ENCODE measurements at regions not wholly inside any gene's neighbourhood (a gene's known extent, or its start where the extent isn't known, plus 50 kb on each side); places are given as distances from the start of the nearest gene placed in this dataset.

DNA sequence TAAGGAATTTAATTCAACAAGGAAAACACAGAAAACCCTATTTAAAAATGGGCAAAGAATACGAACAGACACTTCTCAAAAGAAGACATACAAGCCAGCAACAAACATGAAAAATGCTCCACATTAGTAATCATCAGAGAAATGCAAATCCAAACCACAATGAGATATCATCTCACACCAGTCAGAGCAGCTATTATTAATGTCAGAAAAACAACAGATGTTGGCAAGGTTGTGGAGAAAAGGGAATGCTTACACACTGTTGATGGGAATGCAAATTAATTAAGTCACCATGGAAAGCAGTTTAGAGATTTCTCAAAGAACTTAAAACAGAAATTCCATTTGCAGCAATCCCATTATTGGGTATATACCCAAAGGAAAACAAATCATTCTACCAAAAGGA, 55.2 kb downstream of the GCC1 start:
- ATAC-seq (ENCODE audit: low read depth in 2 of 2) (no peak), DNase-seq (no peak)
- Mint-ChIP-seq H3K27ac (no peak overlapping the region), H3K4me1 (peaks cover 0 to 4% (median 0%) of the 10 kb centered on the region in 3 donors), H3K36me3 (peaks cover 0 to 15% of the 10 kb centered on the region in 2 donors), H3K4me3 (no peak overlapping the region), H3K9me3 (peaks cover 8 to 25% (median 14%) of the 10 kb centered on the region in 7 donors), H3K27me3 (peaks cover 30 to 72% (median 31%) of the 10 kb centered on the region in 3 donors)

GRCh38 chr7:127527561-127527960, 57.8 kb downstream of the GCC1 start:
- H3K27me3 Mint-ChIP-seq: peaks cover 19 to 57% (median 36%) of the 10 kb centered on the region in 3 donors
- peaks cover 0 to 4% (median 0%) of the 10 kb centered on the region in 3 donors for H3K4me1 Mint-ChIP-seq
- peaks cover 10 to 28% (median 15%) of the 10 kb centered on the region in 7 donors for H3K9me3 Mint-ChIP-seq
- H3K27ac Mint-ChIP-seq: no peak overlapping the region
- no peak overlapping the region for H3K4me3 Mint-ChIP-seq
- peaks cover 0 to 15% of the 10 kb centered on the region in 2 donors for H3K36me3 Mint-ChIP-seq
- no peak for DNase-seq
- no peak for ATAC-seq (ENCODE audit: low read depth in 2 of 2)

DNA sequence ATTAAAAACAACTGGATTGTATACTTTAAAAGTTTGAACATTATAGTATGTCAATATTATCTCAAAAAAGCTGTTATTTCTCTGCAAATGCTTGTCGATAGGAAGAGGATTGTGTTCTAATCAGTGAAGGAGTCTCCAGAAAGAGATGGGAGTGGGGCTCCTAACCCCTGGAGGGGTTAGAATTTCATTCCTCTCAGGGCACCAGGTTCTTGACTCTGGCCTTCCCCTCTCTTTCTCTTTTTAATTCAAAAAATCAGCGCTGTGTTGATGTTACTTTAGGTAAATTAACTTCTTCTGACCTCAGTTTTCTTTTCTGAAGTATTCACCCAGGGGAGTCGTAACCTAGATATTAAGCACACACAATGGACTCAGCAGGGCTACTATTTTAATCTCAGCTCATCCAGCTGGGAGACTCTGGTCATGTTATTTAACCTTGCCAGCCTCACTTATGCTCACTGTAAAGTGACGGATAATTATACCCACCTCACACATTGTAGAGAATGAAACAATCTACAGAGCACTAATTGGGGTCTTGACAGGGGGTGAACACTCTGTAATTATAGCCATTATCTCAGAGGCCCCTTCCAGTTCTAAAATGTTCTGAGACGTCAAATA, 59.4 kb downstream of the GCC1 start:
- ATAC-seq (ENCODE audit: low read depth in 2 of 2) (no peak), DNase-seq (no peak)
- Mint-ChIP-seq H3K27me3 (peaks cover 19 to 66% (median 34%) of the 10 kb centered on the region in 3 donors), H3K9me3 (peaks cover 4 to 38% (median 25%) of the 10 kb centered on the region in 7 donors), H3K36me3 (peaks cover 0 to 7% of the 10 kb centered on the region in 2 donors), H3K4me3 (no peak overlapping the region), H3K27ac (no peak overlapping the region), H3K4me1 (no peaks in the 10 kb centered on the region)

DNA sequence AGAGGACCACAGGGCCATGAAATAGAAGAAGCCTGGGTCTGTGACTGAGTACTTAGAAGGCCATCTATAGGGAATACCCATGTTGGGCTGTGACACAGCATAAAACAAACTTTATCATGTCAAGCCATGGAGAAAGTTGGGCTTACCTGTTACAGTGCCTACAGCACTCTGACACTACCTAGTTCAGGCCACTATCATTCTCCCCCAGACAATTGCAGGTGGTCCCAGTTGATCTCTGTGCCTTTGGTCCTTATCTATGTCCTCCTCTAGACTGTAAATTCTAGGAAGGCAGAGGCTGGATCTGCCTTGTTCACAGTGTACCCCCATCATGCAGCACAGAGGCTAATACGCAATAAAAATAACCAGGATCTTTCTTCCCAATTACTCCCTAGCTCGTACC, 69.1 kb downstream of the GCC1 start:
- Mint-ChIP-seq H3K27me3 (peaks cover 29 to 52% (median 32%) of the 10 kb centered on the region in 3 donors), H3K27ac (no peak overlapping the region), H3K4me3 (no peak overlapping the region), H3K4me1 (no peaks in the 10 kb centered on the region), H3K36me3 (no peaks in the 10 kb centered on the region), H3K9me3 (peaks cover 0 to 10% (median 5%) of the 10 kb centered on the region in 7 donors)
- no peak for ATAC-seq (ENCODE audit: low read depth in 2 of 2)
- no peak for DNase-seq

DNA sequence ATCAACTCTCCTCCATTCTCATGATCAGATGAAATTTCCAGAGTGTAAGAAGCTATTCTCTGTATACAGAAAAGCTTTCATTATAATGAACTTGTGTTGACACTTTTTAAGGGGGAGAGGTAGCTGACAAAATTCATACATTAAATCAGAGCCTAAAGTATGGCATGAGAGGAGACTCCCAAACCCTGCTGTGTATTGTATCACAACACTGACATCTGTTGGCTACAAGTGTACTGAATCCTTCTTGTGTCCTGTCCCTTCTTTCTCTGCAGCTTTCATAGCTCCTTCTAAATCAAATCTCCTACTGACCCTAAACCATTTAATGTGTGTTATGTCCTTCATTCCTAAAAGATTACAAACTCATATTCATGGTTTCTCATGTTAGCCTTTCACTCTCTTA, 70.9 kb downstream of the GCC1 start:
- no peaks in the 10 kb centered on the region for H3K4me1 Mint-ChIP-seq
- no peak overlapping the region for H3K4me3 Mint-ChIP-seq
- peaks cover 24 to 61% (median 32%) of the 10 kb centered on the region in 3 donors for H3K27me3 Mint-ChIP-seq
- ATAC-seq (ENCODE audit: low read depth in 2 of 2): peak; percentile 40 to 48
- no peak overlapping the region for H3K27ac Mint-ChIP-seq
- H3K9me3 Mint-ChIP-seq: peaks cover 0 to 2% (median 0%) of the 10 kb centered on the region in 7 donors
- no peak for DNase-seq
- no peaks in the 10 kb centered on the region for H3K36me3 Mint-ChIP-seq

GRCh38 chr7:127513311-127513710, 72.1 kb downstream of the GCC1 start:
- Mint-ChIP-seq H3K4me3 (no peak overlapping the region), H3K27me3 (peaks cover 21 to 60% (median 25%) of the 10 kb centered on the region in 3 donors), H3K36me3 (no peaks in the 10 kb centered on the region), H3K4me1 (no peaks in the 10 kb centered on the region), H3K9me3 (no peaks in the 10 kb centered on the region), H3K27ac (no peak overlapping the region)
- ATAC-seq (ENCODE audit: low read depth in 2 of 2) (no peak), DNase-seq (no peak)

- ATAC-seq (ENCODE audit: low read depth in 2 of 2): no peak
- no peaks in the 10 kb centered on the region for H3K4me1 Mint-ChIP-seq
- DNase-seq: no peak
- no peaks in the 10 kb centered on the region for H3K36me3 Mint-ChIP-seq
- no peak overlapping the region for H3K4me3 Mint-ChIP-seq
- no peaks in the 10 kb centered on the region for H3K9me3 Mint-ChIP-seq
- H3K27me3 Mint-ChIP-seq: peaks cover 24 to 62% (median 25%) of the 10 kb centered on the region in 3 donors
- H3K27ac Mint-ChIP-seq: no peak overlapping the region
Observed at GRCh38 chr7:127512663-127513062, 72.7 kb downstream of the GCC1 start.

DNA sequence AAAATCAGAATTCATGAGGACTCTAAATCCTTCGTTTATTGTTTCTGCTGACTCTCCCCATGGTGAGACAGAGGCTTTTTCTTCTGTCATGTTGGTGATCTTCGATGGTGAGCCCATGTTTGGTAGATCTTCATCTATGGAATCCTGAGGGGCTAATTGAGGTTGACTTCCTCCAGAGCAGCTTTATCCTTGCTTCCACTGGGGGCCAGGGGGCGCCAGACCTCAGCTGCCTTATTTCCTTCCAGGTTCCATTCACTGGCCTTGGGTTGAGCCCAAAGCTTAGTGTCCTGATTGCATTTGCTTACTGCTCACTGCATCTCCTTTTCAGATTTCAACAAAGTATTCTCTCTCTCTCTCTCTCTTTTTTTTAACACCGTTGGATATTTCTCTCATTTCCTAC, 80.7 kb downstream of the GCC1 start:
- H3K4me3 Mint-ChIP-seq: peak overlapping the region in 1 of 8 donors; percentile 17
- ATAC-seq (ENCODE audit: low read depth in 2 of 2) (peak in 1 of 2 donors; percentile 30), DNase-seq (peak; percentile 13)
- H3K27me3 Mint-ChIP-seq: peaks cover 0 to 45% (median 35%) of the 10 kb centered on the region in 3 donors
- H3K4me1 Mint-ChIP-seq: no peaks in the 10 kb centered on the region
- no peaks in the 10 kb centered on the region for H3K9me3 Mint-ChIP-seq
- H3K36me3 Mint-ChIP-seq: no peaks in the 10 kb centered on the region
- H3K27ac Mint-ChIP-seq: no peak overlapping the region

DNA sequence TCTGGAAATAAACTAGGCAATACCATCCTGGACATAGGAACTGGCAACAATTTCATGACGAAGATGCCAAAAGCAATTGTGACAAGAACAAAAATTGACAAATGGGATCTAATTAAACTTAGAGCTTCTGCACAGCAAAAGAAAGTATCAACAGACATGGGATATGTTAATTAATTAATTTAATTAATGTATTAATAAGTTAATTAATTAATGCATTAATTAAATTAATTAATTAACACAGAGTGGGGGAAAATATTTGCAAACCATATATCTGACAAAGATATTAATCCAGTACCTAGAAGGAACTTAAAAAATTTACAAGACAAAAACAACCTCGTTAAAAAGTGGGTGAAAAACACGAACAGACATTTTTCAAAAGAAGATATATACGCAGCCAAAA, 83.6 kb downstream of the GCC1 start:
- Mint-ChIP-seq H3K4me3 (no peak overlapping the region), H3K4me1 (no peaks in the 10 kb centered on the region), H3K36me3 (no peaks in the 10 kb centered on the region), H3K9me3 (no peaks in the 10 kb centered on the region), H3K27ac (no peak overlapping the region), H3K27me3 (peaks cover 6 to 40% (median 34%) of the 10 kb centered on the region in 3 donors)
- no peak for ATAC-seq (ENCODE audit: low read depth in 2 of 2)
- no peak for DNase-seq

DNA sequence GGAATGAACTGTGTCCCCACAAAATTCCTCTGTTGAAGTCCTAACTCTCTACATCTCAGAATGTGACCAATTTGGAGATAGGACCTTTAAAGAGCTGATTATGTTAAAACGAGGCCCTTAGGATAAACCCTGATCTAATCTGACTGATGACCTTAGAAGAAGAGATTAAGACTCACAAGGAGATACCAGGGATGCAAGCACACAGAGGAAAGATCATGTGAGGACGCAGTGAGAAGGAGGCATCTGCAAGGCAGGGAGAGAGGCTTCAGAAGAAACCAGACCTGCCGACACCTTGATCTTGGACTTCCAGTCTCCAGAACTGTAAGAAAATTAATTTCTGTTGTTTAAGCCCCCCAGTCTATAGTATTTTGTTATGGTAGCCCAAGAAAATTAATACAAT, 94.9 kb upstream of the ZNF800 start:
- Mint-ChIP-seq H3K27ac (no peak overlapping the region), H3K9me3 (peaks cover 0 to 13% (median 9%) of the 10 kb centered on the region in 7 donors), H3K4me3 (no peak overlapping the region), H3K4me1 (no peaks in the 10 kb centered on the region), H3K36me3 (no peaks in the 10 kb centered on the region), H3K27me3 (peaks cover 22 to 55% (median 26%) of the 10 kb centered on the region in 3 donors)
- DNase-seq: no peak
- ATAC-seq (ENCODE audit: low read depth in 2 of 2): no peak

GRCh38 chr7:127486654-127487053, 94.1 kb upstream of the ZNF800 start:
- no peak for DNase-seq

DNA sequence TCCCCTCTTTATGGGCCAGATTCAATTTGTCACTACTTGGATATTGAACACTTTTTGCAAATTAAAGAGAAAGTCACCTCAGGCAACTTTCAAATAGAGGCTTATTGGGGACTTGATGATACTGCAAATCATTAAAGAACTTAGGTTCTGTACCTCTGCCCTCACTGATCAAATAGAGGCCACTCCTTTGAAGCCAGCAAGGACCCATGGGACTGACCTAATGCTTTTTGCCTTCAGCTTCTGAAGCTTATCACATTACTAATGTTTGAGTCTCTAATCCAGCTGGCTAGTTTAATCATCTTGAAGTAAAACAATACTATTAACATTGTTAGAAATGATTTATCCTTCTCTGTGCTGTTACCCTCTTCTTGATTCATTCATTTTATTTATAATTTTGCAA, 93.0 kb upstream of the ZNF800 start:
- DNase-seq: no peak
- H3K4me3 Mint-ChIP-seq: no peak overlapping the region
- no peaks in the 10 kb centered on the region for H3K4me1 Mint-ChIP-seq
- no peak for ATAC-seq (ENCODE audit: low read depth in 2 of 2)
- peaks cover 0 to 13% (median 7%) of the 10 kb centered on the region in 7 donors for H3K9me3 Mint-ChIP-seq
- no peaks in the 10 kb centered on the region for H3K36me3 Mint-ChIP-seq
- no peak overlapping the region for H3K27ac Mint-ChIP-seq
- peaks cover 28 to 57% (median 43%) of the 10 kb centered on the region in 3 donors for H3K27me3 Mint-ChIP-seq

More at GRCh38 chr7:127486654-127487053, 94.1 kb upstream of the ZNF800 start:
- ATAC-seq (ENCODE audit: low read depth in 2 of 2): no peak
- H3K36me3 Mint-ChIP-seq: no peaks in the 10 kb centered on the region
- H3K4me1 Mint-ChIP-seq: no peaks in the 10 kb centered on the region
- H3K27me3 Mint-ChIP-seq: peaks cover 22 to 55% (median 32%) of the 10 kb centered on the region in 3 donors
- H3K27ac Mint-ChIP-seq: no peak overlapping the region
- no peak overlapping the region for H3K4me3 Mint-ChIP-seq
- H3K9me3 Mint-ChIP-seq: peaks cover 0 to 13% (median 9%) of the 10 kb centered on the region in 7 donors

- ATAC-seq (ENCODE audit: low read depth in 2 of 2) (no peak), DNase-seq (no peak)
- Mint-ChIP-seq H3K27ac (no peak overlapping the region), H3K27me3 (peaks cover 28 to 53% (median 47%) of the 10 kb centered on the region in 3 donors), H3K36me3 (no peaks in the 10 kb centered on the region), H3K9me3 (peaks cover 0 to 13% (median 7%) of the 10 kb centered on the region in 7 donors), H3K4me3 (no peak overlapping the region), H3K4me1 (no peaks in the 10 kb centered on the region)
Observed at GRCh38 chr7:127484954-127485353, 92.4 kb upstream of the ZNF800 start.

DNA sequence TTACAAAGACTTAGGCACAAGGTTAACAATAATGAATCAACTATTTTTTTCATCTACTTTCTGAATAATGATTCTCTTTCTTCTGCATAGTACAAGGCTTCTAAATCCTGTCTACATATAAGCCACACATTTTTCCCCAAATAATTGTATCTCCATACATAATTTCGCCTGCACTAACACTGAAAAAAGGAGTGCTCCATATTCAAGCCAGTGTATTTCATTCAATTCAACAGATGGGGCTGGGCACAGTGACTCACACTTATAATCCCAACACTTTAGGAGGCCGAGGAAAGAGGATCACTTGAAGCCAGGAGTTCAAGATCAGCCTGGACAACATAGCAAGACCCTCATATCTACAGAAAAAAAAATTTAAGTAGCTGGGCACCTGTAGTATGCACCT, 86.0 kb upstream of the ZNF800 start:
- H3K4me3 Mint-ChIP-seq: no peak overlapping the region
- DNase-seq: no peak
- H3K27me3 Mint-ChIP-seq: peaks cover 36 to 50% (median 49%) of the 10 kb centered on the region in 3 donors
- no peaks in the 10 kb centered on the region for H3K4me1 Mint-ChIP-seq
- ATAC-seq (ENCODE audit: low read depth in 2 of 2): no peak
- H3K36me3 Mint-ChIP-seq: no peaks in the 10 kb centered on the region
- H3K9me3 Mint-ChIP-seq: no peaks in the 10 kb centered on the region
- H3K27ac Mint-ChIP-seq: no peak overlapping the region
